ENCODE measurements at regions not wholly inside any gene's neighbourhood (a gene's known extent, or its start where the extent isn't known, plus 50 kb on each side); places are given as distances from the start of the nearest gene placed in this dataset.
A peak's percentile ranks its signal among the peaks of the same experiment; 100 is the strongest.

- Histone ChIP-seq H3K27me3 (ENCODE audit: control insufficient read depth, insufficient read depth, low read length) (no peaks in the 10 kb centered on the region), H3K4me3 (ENCODE audit: insufficient read depth, low read depth, low read length) (no peak overlapping the region), H3K36me3 (replicated peaks; ENCODE audit: control insufficient read depth, insufficient read depth, low read length) (no peaks in the 10 kb centered on the region)
- DNase-seq, result no peak
These were observed 299.4 kb downstream of the ZNF516 start for GRCh38 chr18:76195601-76196000.

- no peaks in the 10 kb centered on the region for H3K27me3 ChIP-seq (ENCODE audit: control insufficient read depth, insufficient read depth, low read length)
- H3K4me3 ChIP-seq (ENCODE audit: insufficient read depth, low read depth, low read length), result no peak overlapping the region
- no peak for DNase-seq
These were observed 306.9 kb downstream of the ZNF516 start for GRCh38 chr18:76188097-76188496.

GRCh38 chr18:76179257-76179656, 315.8 kb downstream of the ZNF516 start:
- DNase-seq, result no peak
- no peaks in the 10 kb centered on the region for H3K27me3 ChIP-seq (ENCODE audit: control insufficient read depth, insufficient read depth, low read length)
- H3K4me3 ChIP-seq (ENCODE audit: insufficient read depth, low read depth, low read length), result no peak overlapping the region
- H3K36me3 ChIP-seq (replicated peaks; ENCODE audit: control insufficient read depth, insufficient read depth, low read length), result no peaks in the 10 kb centered on the region

More at GRCh38 chr18:76188097-76188496, 306.9 kb downstream of the ZNF516 start:
- H3K36me3 ChIP-seq (replicated peaks; ENCODE audit: control insufficient read depth, insufficient read depth, low read length), result no peaks in the 10 kb centered on the region

GRCh38 chr18:76177160-76177559, 317.9 kb downstream of the ZNF516 start:
- Histone ChIP-seq H3K36me3 (replicated peaks; ENCODE audit: control insufficient read depth, insufficient read depth, low read length) (no peaks in the 10 kb centered on the region), H3K27me3 (ENCODE audit: control insufficient read depth, insufficient read depth, low read length) (no peaks in the 10 kb centered on the region), H3K4me3 (ENCODE audit: insufficient read depth, low read depth, low read length) (no peak overlapping the region)
- no peak for DNase-seq

GRCh38 chr18:76174451-76174850, 320.6 kb downstream of the ZNF516 start:
- Histone ChIP-seq H3K27me3 (ENCODE audit: control insufficient read depth, insufficient read depth, low read length) (no peaks in the 10 kb centered on the region), H3K4me3 (ENCODE audit: insufficient read depth, low read depth, low read length) (no peak overlapping the region), H3K36me3 (replicated peaks; ENCODE audit: control insufficient read depth, insufficient read depth, low read length) (no peaks in the 10 kb centered on the region)
- no peak for DNase-seq

GRCh38 chr18:76169733-76170132, 325.3 kb downstream of the ZNF516 start:
- no peaks in the 10 kb centered on the region for H3K27me3 ChIP-seq (ENCODE audit: control insufficient read depth, insufficient read depth, low read length)
- no peaks in the 10 kb centered on the region for H3K36me3 ChIP-seq (replicated peaks; ENCODE audit: control insufficient read depth, insufficient read depth, low read length)
- H3K4me3 ChIP-seq (ENCODE audit: insufficient read depth, low read depth, low read length), result no peak overlapping the region
- DNase-seq, result no peak

- DNase-seq, result no peak
- Histone ChIP-seq H3K4me3 (ENCODE audit: insufficient read depth, low read depth, low read length) (no peak overlapping the region), H3K27me3 (ENCODE audit: control insufficient read depth, insufficient read depth, low read length) (no peaks in the 10 kb centered on the region), H3K36me3 (replicated peaks; ENCODE audit: control insufficient read depth, insufficient read depth, low read length) (no peaks in the 10 kb centered on the region)
These were observed 327.0 kb downstream of the ZNF516 start for GRCh38 chr18:76167845-76168621.

GRCh38 chr18:76167410-76167809, 327.6 kb downstream of the ZNF516 start:
- DNase-seq, result no peak
- no peaks in the 10 kb centered on the region for H3K27me3 ChIP-seq (ENCODE audit: control insufficient read depth, insufficient read depth, low read length)
- no peaks in the 10 kb centered on the region for H3K36me3 ChIP-seq (replicated peaks; ENCODE audit: control insufficient read depth, insufficient read depth, low read length)
- H3K4me3 ChIP-seq (ENCODE audit: insufficient read depth, low read depth, low read length), result no peak overlapping the region

GRCh38 chr18:76162886-76163285, 332.2 kb downstream of the ZNF516 start:
- DNase-seq, result no peak
- no peaks in the 10 kb centered on the region for H3K27me3 ChIP-seq (ENCODE audit: control insufficient read depth, insufficient read depth, low read length)
- no peaks in the 10 kb centered on the region for H3K36me3 ChIP-seq (replicated peaks; ENCODE audit: control insufficient read depth, insufficient read depth, low read length)
- no peak overlapping the region for H3K4me3 ChIP-seq (ENCODE audit: insufficient read depth, low read depth, low read length)

- no peak for DNase-seq
- Histone ChIP-seq H3K36me3 (replicated peaks; ENCODE audit: control insufficient read depth, insufficient read depth, low read length) (no peaks in the 10 kb centered on the region), H3K4me3 (ENCODE audit: insufficient read depth, low read depth, low read length) (no peak overlapping the region), H3K27me3 (ENCODE audit: control insufficient read depth, insufficient read depth, low read length) (no peaks in the 10 kb centered on the region)
These were observed 333.1 kb downstream of the ZNF516 start for GRCh38 chr18:76161983-76162382.

GRCh38 chr18:76153691-76154090, 341.4 kb downstream of the ZNF516 start:
- DNase-seq, result no peak
- H3K27me3 ChIP-seq (ENCODE audit: control insufficient read depth, insufficient read depth, low read length), result no peaks in the 10 kb centered on the region
- H3K36me3 ChIP-seq (replicated peaks; ENCODE audit: control insufficient read depth, insufficient read depth, low read length), result no peaks in the 10 kb centered on the region
- H3K4me3 ChIP-seq (ENCODE audit: insufficient read depth, low read depth, low read length), result no peak overlapping the region

GRCh38 chr18:76149734-76150133, 345.3 kb downstream of the ZNF516 start:
- Histone ChIP-seq H3K36me3 (replicated peaks; ENCODE audit: control insufficient read depth, insufficient read depth, low read length) (no peaks in the 10 kb centered on the region), H3K27me3 (ENCODE audit: control insufficient read depth, insufficient read depth, low read length) (no peaks in the 10 kb centered on the region), H3K4me3 (ENCODE audit: insufficient read depth, low read depth, low read length) (no peak overlapping the region)
- DNase-seq, result no peak

- no peak for DNase-seq
- H3K36me3 ChIP-seq (replicated peaks; ENCODE audit: control insufficient read depth, insufficient read depth, low read length), result no peaks in the 10 kb centered on the region
- no peaks in the 10 kb centered on the region for H3K27me3 ChIP-seq (ENCODE audit: control insufficient read depth, insufficient read depth, low read length)
- no peak overlapping the region for H3K4me3 ChIP-seq (ENCODE audit: insufficient read depth, low read depth, low read length)
These were observed 345.8 kb downstream of the ZNF516 start for GRCh38 chr18:76149284-76149683.

- Histone ChIP-seq H3K27me3 (ENCODE audit: control insufficient read depth, insufficient read depth, low read length) (no peaks in the 10 kb centered on the region; the same call in 1 of the 2 replicates), H3K36me3 (replicated peaks; ENCODE audit: control insufficient read depth, insufficient read depth, low read length) (no peaks in the 10 kb centered on the region), H3K4me3 (ENCODE audit: insufficient read depth, low read depth, low read length) (no peak overlapping the region)
- peak; percentile 41 for DNase-seq
These were observed 349.3 kb downstream of the ZNF516 start for GRCh38 chr18:76145521-76146376.

- no peak for DNase-seq
- Histone ChIP-seq H3K27me3 (ENCODE audit: control insufficient read depth, insufficient read depth, low read length) (no peaks in the 10 kb centered on the region; the same call in 1 of the 2 replicates), H3K4me3 (ENCODE audit: insufficient read depth, low read depth, low read length) (no peak overlapping the region), H3K36me3 (replicated peaks; ENCODE audit: control insufficient read depth, insufficient read depth, low read length) (no peaks in the 10 kb centered on the region)
These were observed 350.2 kb downstream of the ZNF516 start for GRCh38 chr18:76144844-76145243.
